Embryonic facial prominence (tissue), 1 donor: ENCODE measurements at regions not wholly inside any gene's neighbourhood (a gene's known extent, or its start where the extent isn't known, plus 50 kb on each side); places are given as distances from the start of the nearest gene placed in this dataset.
"Not testable (repeated sequence)": the region's sequence is repeated elsewhere in the genome, so short reads cannot be mapped to it uniquely, and the experiment has no call there.

Source experiments
- DNase-seq: peaks from one replicate; pipeline ENCODE4 v3.0.0-alpha.2; 2016; ENCODE audit errors: extremely low spot score

- no peak for DNase-seq
Observed at GRCh38 chr6:72457738-72458137, 164.1 kb upstream of the KCNQ5 start.

- DNase-seq = no peak
Observed at GRCh38 chr6:72458521-72458920, 163.3 kb upstream of the KCNQ5 start.

- no peak for DNase-seq
Observed at GRCh38 chr6:72461144-72461543, 160.7 kb upstream of the KCNQ5 start.

- DNase-seq = no peak
Observed at GRCh38 chr6:72464246-72464645, 157.6 kb upstream of the KCNQ5 start.

GRCh38 chr6:72464791-72465691 is 156.8 kb upstream of the KCNQ5 start:
- DNase-seq = no peak

GRCh38 chr6:72466471-72466870 is 155.4 kb upstream of the KCNQ5 start:
- no peak for DNase-seq

GRCh38 chr6:72466971-72467566 is 154.8 kb upstream of the KCNQ5 start:
- no peak for DNase-seq

GRCh38 chr6:72469406-72469983 is 152.4 kb upstream of the KCNQ5 start:
- DNase-seq = not testable (repeated sequence)

GRCh38 chr6:72476051-72476450 is 145.8 kb upstream of the KCNQ5 start:
- DNase-seq = no peak

GRCh38 chr6:72476646-72477045 is 145.2 kb upstream of the KCNQ5 start:
- no peak for DNase-seq

- no peak for DNase-seq
Observed at GRCh38 chr6:72495441-72495840, 126.4 kb upstream of the KCNQ5 start.

- DNase-seq = no peak
Observed at GRCh38 chr6:72497186-72497585, 124.7 kb upstream of the KCNQ5 start.

- no peak for DNase-seq
Observed at GRCh38 chr6:72500669-72501068, 121.2 kb upstream of the KCNQ5 start.

GRCh38 chr6:72504406-72504805 is 117.5 kb upstream of the KCNQ5 start:
- no peak for DNase-seq

- no peak for DNase-seq
Observed at GRCh38 chr6:72505446-72505845, 116.4 kb upstream of the KCNQ5 start.

GRCh38 chr6:72519871-72520270 is 102.0 kb upstream of the KCNQ5 start:
- no peak for DNase-seq

- no peak for DNase-seq
Observed at GRCh38 chr6:72521684-72522083, 100.2 kb upstream of the KCNQ5 start.

GRCh38 chr6:72522735-72523141 is 99.1 kb upstream of the KCNQ5 start:
- DNase-seq = no peak

GRCh38 chr6:72524011-72524645 is 97.7 kb upstream of the KCNQ5 start:
- DNase-seq = no peak

- DNase-seq = peak; percentile 40
Observed at GRCh38 chr6:72525821-72526510, 95.9 kb upstream of the KCNQ5 start.

GRCh38 chr6:72530152-72530551 is 91.7 kb upstream of the KCNQ5 start:
- no peak for DNase-seq

- no peak for DNase-seq
Observed at GRCh38 chr6:72530750-72531149, 91.1 kb upstream of the KCNQ5 start.
